GM21737 (cell line): ENCODE measurements at regions not wholly inside any gene's neighbourhood (a gene's known extent, or its start where the extent isn't known, plus 50 kb on each side); places are given as distances from the start of the nearest gene placed in this dataset.

ENCODE experiments used
- ATAC-seq: cut with Tn5 transposase; IDR thresholded peaks from one replicate; pipeline ENCODE4 v1.9.1; 2021; ENCODE audit warnings: mild to moderate bottlenecking, moderate library complexity; ENCODE audit not compliant: unreplicated experiment

DNA sequence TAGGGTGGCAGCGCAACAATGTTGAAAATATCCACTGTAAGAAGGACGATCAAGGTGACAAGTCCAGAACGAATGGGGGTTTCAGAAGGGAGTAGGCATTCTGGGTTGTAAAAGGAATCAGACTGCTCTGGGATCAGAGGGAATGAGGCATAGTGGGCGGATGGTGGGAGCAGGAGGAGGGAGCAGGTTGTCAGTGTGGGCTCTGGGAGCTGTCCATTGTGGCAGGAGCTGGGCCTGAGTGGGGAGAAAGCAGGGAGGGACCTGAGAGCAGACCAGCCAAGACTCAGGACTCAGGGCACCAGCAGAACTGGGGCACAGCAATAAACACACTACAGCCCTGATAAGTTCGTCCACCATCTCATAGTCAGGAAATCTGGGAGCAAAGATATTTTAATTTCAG lies 292.6 kb upstream of the MKI67 start:
- no peak for ATAC-seq

DNA sequence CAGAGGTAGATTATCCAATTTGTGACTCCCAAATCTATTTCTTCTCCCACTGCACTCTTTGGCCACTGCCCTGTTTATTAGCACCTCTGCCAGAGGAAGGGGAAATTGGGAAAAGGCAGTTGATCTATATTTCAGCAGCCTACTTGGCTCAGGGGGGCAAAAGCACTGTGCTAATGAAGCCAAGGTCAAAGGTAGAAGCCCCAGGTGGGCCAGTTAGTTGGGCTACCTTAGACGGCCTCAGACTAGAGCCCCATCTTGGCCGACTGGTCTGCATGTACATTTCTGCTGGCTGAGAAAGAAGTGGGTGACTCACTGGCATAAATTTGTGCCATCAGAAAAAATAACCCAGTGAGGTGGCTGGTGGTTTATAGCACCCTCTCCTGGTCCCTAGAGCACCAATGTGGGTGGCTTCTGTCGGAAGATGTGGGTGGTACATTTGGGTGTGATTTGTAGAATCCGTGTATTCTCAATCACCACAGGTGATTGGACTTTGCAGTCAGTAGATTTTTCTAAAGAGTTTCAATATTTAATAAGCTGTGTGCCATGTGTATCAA lies 293.3 kb upstream of the MKI67 start:
- no peak for ATAC-seq

DNA sequence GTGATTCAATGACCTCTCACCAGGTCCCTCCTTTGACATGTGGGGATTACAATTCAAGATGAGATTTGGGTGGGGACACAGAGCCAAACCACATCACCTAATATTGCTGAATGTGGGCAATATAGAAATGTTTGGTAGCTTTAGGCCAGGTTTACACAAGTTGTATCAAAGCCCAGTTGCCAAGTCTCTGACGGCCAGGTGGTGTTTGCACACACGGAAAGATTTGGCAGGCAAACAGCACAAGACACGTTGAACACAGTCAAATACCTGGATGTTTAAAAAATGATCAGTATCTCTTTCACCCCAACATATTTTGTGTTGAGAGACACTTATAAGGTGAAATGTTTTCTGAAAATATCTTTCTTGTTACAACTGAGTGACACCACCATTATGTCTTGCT lies 294.4 kb upstream of the MKI67 start:
- ATAC-seq = no peak

DNA sequence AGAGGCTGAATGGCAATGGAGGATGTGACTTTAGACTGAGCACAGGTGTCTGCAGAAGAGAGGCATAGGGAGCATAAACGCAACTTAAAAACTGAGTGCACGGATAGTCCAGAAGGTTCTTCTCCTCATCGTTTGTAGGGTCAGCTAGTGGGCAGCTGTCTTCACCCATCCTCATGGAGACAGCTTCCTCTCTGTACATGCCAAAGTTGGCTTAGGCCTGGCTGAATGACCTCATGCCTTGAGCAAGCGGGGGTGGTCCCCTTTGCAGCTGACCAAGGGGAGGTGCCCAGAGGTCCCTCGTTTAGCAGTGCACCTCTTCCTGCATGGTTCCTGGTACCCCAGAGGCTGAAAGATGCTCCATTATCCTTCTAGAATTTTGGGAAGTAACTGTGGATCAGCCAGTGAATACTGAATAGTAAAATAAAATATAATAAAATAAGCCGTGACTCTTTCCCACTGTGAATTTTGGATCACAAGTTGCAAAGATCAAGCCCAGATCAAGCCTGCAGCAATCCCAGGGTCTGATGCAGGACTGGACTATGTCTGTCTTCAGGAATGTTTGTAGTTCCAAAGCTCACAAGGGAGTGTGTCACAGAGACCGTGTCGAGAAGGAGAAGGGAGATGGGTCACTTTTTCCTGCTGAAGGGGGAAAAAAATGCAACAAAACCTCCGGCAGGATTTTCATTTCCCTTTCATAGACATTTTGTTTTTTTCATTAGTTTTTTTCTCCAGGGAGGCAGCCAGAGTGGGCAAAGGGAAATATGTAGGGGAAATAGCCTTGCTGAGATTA lies 295.3 kb upstream of the MKI67 start:
- no peak for ATAC-seq

DNA sequence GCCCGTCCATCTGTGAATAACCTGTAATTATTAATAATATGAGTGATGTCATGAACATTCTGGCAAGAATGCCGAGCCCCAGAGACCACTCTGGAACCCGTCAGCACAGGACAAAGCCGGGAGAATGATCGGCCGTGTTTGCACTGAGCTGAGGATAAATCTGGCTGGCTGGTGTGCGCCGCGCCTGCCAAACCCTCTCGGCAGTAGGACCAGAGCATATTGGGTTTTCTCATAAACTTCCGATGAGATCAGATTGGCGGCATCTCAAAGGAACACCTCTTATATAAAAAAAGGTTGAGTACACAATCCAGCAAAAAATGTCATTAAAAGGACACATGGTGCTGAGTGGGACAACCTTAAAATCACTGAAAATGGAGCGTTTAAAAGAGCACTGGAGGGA lies 296.0 kb upstream of the MKI67 start:
- no peak for ATAC-seq

DNA sequence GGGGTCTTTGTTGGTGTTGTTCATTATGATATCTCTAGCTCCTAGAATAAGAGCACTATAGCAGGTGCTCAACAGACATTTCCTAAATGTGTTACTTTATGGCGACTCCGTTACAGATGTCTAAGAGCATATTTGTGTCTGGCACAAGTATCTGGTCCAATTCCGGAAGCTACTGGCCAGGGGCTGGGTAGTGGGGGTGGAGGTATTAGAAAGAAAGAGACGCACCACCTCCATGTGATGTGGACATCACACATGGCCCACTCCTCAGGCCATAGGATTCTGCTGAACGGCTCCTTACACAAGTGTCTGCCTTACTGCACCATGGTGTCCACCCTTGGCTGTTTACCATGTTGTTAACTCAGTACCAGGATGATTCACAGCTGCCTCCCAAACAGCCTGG lies 296.8 kb upstream of the MKI67 start:
- ATAC-seq = no peak

DNA sequence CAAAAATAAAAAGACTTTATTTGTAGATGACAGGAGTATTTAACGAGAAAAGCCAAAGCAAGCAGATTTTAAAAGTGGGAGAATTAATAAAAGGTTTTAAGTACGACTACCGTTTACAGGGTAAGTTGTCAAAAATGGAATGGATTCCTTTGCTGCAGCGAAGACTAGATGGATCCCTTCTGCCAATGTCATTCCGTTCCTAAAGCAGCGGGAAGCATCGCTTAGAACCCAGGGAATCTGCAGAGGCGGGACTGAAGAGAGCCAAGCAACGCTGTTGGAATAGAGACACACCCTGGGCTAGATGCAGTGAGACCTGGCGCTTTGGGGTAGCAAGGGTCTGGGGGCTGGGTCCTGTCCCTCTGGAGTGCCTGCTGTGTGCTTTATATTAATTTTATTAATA lies 303.1 kb upstream of the MKI67 start:
- no peak for ATAC-seq

DNA sequence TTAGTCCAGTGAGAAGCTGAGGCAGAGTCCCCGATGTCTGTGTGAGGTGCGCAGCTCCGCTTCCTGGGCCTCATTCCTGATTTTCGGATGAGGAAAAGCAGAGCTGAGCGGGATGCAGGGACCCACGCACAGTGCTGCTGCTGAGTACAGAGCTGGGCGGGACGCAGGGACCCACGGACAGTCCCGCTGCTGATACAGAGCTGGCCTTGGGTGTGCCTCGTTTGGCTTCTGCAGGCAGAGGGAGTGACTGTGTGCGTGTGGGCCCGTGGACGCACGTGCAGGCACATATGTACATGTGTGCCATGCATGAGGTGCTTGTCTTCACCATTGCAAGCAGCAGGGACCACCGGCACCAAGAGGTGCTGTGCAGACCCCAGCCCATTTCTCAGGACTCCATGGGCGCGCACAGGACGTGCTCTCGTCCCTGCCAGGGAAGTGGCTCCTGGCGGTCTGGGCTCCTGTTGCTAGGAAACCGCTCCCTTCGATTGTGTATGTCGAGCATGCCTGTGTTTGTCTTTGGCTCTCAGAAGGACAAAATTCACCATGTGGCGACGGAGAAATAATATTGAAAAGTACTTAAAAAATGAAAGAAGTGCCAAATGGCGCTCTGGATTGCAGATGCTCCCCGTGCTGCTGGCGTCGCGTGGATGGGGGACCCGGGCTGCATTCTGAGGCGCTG lies 303.8 kb upstream of the MKI67 start:
- no peak for ATAC-seq

DNA sequence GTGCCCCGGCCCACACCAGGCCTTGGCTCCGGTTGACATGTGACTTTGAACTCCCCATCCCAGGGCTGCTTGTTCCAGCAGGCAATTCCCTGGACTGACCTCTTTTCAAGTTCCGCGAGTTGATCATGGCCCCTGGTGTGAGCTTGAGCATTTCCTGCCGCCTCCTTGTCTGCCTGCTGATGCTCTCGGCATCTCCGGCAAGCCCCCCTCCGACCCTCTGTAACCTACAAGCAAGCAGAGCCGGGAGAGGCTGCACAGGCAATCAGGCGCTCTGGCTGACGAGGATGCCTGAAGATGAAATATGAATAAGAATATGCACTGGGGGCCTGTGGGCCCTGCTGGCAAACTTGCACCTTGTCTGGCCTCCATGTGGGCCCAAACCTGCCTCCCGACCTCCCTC lies 304.9 kb upstream of the MKI67 start:
- no peak for ATAC-seq

DNA sequence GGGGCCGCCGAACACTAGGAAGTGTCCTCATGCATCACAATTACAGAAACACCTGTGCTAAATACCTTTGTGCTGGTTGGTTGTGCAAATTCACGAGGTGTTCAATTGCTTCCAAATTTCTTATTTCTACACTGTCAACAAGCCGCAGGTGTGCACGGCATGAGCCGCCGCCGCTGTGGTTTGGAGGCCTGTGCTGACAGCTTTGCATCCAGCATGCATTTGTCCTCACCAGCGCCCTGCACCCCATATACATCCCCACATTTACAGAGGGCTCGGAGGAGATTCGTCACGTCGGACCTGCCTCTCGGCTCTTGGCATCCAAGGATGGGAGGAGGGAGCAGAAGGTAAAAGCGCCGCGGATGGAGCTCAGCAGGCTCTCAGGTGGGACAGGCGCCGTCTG lies 305.3 kb upstream of the MKI67 start:
- ATAC-seq = no peak

DNA sequence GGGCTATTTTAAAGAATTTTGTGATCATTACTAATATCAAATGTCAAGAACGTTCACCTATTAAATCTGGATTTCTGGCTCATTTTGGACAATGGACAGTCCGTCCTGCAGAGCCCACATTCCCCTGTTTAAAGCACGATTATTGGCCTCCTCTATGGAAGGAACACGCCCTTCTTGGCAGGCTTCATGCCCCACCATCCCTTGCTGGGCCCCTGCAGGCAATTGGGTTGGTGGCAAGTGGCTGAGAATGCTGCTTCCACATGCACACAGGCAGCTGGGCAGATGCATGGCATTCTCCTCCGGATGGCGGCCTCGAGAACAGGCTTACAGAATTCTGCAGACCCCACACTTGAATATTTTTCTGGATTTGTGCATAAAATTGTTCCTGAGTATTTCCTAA lies 305.8 kb upstream of the MKI67 start:
- no peak for ATAC-seq

DNA sequence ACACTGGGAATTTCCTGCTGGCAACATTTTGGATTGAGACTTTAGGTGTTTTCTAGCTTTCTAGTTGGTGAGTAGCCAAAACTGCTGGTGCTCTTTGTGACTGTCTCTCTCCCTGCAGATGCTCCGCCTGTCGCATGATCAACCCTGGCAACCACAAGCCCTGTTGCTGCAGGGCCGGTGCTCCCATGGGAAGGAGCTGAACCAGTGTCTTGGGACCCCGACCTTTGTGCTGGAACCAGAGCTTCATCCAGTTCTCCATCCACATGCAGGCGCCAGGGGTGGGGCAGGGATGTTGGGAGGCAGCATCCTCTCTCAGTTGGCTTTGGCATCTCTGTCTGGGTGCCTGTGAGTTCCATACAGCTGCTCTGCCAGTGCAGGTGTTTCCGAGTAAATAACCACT lies 306.2 kb upstream of the MKI67 start:
- ATAC-seq = no peak

DNA sequence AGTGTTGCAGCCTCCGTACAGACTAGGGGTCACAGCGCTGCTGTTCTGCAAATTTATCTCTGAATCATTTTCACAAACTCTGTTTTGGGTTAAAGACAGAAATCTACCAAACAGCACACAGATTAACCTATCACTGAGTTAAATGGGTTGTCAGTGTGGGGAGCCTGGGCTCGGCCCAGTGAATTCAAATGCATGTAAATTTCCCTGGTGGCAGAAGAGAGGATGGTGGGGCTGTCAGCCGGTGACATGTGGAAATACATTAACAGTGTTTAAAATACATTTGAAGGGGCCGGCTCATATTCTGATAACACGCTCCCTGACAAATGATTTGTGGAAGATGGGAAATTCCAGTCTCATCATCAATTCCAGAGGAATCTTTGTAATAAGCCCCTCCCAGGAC lies 309.6 kb upstream of the MKI67 start:
- no peak for ATAC-seq

DNA sequence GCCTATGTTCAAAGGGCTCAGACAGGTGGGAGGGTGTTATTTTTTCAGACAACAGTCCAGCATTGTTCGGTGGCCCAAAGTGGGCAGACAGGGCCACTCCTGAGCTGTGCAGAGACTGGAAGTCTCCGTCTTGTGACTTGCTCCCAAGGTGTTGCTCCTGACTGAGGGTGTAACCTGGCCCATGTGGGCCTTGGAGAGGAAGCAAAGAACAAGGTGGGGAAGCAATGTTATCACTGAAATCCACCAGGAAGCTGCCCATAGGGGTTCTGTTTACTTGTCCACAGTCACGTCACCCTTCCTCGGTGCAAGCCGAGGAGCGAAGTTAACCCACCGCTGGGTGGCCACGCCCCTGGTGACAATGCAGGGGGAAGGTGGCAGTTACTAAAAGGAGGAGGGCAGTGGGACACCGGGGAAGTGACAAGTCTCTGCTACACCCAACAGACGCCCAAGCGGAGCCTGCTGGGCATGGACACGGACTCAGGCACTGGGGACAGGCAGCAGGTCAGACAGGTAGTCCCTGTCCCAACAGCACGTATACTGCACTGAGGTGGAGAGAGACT lies 311.6 kb upstream of the MKI67 start:
- ATAC-seq = no peak

DNA sequence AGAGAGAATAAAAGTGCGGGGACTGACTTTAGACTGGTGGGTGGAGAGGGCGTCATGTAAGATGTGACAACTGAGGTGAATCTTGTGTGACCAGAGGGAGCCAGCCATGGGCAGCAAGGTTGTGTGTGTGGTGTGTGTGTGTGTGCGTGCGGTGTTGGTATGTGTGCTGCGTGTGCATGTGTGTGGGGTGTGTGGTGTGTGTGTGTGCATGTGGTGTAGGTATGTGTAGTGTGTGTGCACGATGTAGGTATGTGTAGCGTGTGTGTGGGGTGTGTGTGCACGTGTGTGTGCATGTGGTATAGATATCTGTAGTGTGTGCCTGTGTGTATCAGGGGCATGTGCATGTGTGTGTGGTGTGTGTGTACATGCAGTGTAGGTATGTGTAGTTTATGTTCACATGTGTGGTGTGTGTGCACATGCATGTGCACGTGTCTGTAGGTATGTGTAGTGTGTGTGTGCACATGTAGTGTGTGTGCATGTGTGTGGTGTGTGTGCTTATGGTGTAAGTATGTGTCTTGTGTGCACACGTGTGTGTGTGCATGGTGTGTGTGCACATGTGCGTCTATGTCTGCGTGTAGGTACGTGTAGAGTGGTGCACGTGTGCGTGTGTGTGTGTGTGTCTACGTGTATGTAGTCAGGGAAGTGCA lies 312.3 kb upstream of the MKI67 start:
- no peak for ATAC-seq

DNA sequence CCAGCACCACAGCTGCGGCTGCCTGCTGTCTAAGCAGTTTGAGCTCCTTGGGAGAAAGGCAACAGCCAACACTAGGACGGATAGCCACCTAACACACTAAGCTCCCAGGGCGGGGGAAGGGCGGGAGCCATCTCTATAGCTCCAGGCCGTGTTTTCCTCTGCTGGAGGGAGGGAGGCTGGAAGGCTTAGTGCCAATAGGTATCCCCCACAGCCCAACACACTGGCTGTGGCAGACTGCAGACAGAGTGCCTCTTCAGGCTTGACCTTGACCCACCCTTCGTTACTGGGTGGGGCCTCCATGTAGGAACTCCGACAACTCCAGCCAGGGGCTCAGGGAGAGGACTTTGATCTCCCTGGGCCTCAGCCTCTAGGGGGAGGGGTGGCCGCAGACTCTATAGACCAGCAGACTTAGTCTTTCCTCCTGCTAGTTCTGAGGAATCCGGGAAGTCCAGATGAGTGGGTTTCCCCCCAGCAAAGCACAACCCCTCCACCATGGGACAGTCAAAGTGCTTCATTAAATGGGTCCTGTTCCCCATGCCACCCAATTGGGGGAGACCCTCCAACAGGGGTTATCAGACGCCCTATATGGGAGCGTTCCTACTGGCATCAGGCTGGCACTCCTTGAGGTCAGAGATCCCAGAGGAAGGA lies 314.4 kb upstream of the MKI67 start:
- no peak for ATAC-seq

DNA sequence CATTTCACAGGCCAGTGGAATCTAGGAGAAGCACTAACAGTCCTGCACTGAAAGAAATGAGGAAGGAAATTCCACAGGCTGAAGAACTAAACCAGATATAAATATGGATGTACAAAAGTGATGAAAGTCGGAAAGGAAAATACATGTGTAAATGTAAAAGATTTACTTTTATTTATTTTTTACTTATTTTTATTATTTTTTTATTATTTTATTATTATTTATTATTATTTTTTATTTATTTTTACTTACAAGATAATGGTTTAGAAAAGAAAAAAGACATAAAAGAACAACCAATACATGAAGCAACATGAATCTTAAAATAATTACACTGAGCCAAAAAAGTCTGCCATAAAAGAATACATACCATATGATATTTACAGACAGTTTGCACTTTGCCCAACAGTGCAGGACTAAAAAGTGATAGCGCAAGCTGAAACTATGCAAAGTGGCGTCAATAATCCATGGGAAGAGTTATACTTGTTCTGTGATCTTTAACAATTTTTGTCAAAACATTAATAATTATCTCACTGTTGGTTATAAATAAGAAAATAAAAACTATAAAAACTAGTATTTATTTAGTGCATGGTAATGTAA lies 317.8 kb upstream of the MKI67 start:
- ATAC-seq = no peak

DNA sequence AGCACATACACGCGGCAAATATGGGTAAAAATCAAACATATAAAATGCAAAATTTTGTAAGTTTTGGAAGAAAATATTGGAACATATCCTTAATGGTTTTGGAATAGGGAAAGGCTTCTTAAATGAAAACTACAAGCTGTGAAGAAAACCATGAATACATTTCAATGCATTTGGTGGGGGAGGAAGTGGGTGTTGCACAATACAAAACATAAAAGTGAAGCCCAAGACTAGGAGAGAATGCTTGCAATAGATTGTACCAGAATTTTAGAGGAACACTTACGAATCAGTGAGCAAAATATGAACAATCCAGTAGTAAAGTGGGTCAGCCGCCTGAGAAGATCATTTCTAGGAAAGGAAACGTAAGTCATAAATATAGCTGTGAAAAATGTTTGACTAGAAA lies 322.6 kb upstream of the MKI67 start:
- ATAC-seq = no peak

DNA sequence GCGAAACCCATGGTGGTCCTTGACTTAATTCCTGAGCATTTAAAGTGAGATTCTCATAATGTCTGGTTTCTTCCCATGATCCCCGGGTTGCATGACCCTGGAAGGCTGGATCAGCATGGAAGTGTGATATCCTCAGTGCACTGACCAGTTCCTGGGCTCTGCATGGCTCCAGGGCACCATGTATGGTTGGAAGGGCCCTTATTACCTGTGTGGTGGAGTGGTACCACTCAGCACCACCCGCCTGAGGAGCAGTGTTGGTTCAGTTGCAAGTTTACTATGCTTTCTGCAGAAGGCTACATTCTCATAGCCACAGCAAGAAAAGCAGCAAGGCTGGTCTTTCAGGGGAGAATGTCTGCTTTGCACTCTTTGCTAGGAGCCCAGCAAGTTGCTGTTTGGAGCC lies 325.7 kb upstream of the MKI67 start:
- ATAC-seq = no peak

DNA sequence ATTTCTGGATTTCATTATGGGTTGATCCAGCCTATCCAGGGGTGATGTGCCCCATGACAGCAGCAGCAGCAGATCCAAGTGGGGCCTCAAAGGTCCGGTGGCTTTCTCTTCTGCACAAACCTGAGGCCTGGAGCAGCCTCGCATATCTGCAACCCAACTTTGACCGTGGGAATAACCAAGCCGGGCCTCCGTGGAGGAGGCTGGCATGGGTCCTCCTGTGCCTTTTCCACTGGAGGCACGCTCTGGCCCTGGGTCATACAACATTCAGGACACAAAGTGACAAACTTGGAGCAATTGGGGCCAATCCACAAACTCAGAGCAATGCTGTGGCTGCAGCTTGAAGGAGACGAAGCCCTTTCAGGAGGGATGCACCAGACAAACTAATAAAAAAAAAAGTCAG lies 330.0 kb upstream of the MKI67 start:
- ATAC-seq = no peak

DNA sequence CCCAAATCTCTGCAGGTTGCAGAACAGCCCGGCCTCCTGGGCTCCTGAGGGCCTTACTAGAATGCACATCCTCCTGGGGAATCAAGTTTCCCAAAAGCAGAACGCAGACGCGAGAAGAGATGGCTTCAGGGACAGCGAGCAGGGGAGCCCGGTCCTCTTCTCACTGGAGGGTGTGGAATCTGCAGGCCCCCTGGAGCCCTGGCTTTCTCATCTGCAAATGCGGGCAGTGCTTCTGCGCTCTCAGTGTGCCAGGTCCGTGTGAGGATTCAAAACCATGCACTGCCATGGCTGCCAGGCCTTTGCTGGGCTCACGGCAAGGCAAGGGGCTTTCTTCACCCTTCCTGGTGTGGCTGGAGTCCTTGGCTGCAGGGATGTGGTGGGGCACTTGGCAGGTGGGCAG lies 330.9 kb upstream of the MKI67 start:
- no peak for ATAC-seq
